H1 (cell line): ENCODE measurements at regions not wholly inside any gene's neighbourhood (a gene's known extent, or its start where the extent isn't known, plus 50 kb on each side); places are given as distances from the start of the nearest gene placed in this dataset.

Experiments used
- EP300 ChIP-seq, 2 experiments: IDR thresholded peaks; 1 replicate in 1 of 2; 2 replicates in 1 of 2; pipeline ENCODE4 v1.6.1; 2011 to 2012; ENCODE audit warnings: low read depth in 2 of 2, low read length in 2 of 2, mild to moderate bottlenecking in 2 of 2, borderline replicate concordance in 1 of 2, inconsistent platforms in 1 of 2, moderate library complexity in 1 of 2
- EZH2 ChIP-seq: fragments of 200-600 bp; sonication (generic); IDR thresholded peaks from 2 replicates; pipeline ENCODE4 v1.7.1; 2012; ENCODE audit warnings: low read depth, mild to moderate bottlenecking, moderate library complexity, low read length, inconsistent platforms; ENCODE audit not compliant: severe bottlenecking
- GABPA ChIP-seq: IDR thresholded peaks from 2 replicates; pipeline ENCODE4 v1.6.1; 2011; ENCODE audit warnings: mild to moderate bottlenecking, low read length, moderate library complexity, borderline replicate concordance; ENCODE audit not compliant: insufficient read depth
- HDAC6 ChIP-seq: IDR thresholded peaks from one replicate; pipeline ENCODE4 v1.7.1; 2012; ENCODE audit warnings: low read depth, mild to moderate bottlenecking, inconsistent platforms, low read length, moderate library complexity
- KDM1A ChIP-seq: fragments of 200-600, 300-600 bp; sonication (generic); IDR thresholded peaks from 2 replicates; pipeline ENCODE4 v1.7.1; 2016; ENCODE audit warnings: mild to moderate bottlenecking, low read length, borderline replicate concordance
- POLR2AphosphoS5 ChIP-seq: IDR thresholded peaks from 2 replicates; pipeline ENCODE4 v1.6.1; 2011; ENCODE audit warnings: low read depth, low read length
- POU5F1 ChIP-seq: IDR thresholded peaks from 2 replicates; pipeline ENCODE4 v1.6.1; 2011; ENCODE audit warnings: low read depth, mild to moderate bottlenecking, low read length, moderate library complexity
- RFX5 ChIP-seq: IDR thresholded peaks from 2 replicates; pipeline ENCODE4 v1.6.1; 2011; ENCODE audit warnings: low read depth, low read length, improper control_type of control experiment, borderline replicate concordance
- SIN3A ChIP-seq, 2 experiments: IDR thresholded peaks in 1 of 2; conservative IDR thresholded peaks in 1 of 2; 2 replicates each; pipeline ENCODE4 v1.6.1; 2011 to 2012; ENCODE audit warnings: low read length in 2 of 2, improper control_type of control experiment in 1 of 2, low read depth in 1 of 2, mild to moderate bottlenecking in 1 of 2
- SP1 ChIP-seq: IDR thresholded peaks from 2 replicates; pipeline ENCODE4 v1.6.1; 2011; ENCODE audit warnings: low read depth, low read length
- TF ChIP-seq, protein P1 (sequence below), 3 experiments: IDR thresholded peaks; 1 replicate in 2 of 3; 2 replicates in 1 of 3; pipeline versions ENCODE4 v1.5.1 to v1.6.1; 2011; ENCODE audit warnings: low read length in 3 of 3, mild to moderate bottlenecking in 3 of 3, inconsistent platforms in 2 of 3, low read depth in 1 of 3, moderate library complexity in 1 of 3; ENCODE audit not compliant: insufficient read depth in 1 of 3; ENCODE audit errors: control extremely low read depth in 1 of 3

DNA sequence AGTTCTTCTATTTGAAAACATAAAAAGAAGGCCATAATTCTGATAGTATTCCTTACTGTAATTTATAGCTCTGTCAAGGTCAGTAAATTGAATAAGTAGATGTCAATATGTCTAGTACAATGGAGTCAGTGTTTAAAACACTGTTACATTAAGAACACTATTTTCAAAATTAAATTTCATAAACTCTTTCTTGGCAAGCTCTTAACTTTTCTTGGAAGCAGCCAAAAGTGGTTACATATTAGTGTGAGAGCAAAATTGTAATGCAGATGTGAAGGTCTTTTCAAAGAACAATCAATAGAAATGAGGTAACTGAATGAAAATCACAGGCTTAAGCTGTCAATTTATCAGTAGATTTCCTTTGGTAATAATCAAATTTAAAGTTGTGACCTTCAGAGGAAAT is 722.4 kb upstream of the NOVA1 start:
- TF ChIP-seq, protein P1, sequence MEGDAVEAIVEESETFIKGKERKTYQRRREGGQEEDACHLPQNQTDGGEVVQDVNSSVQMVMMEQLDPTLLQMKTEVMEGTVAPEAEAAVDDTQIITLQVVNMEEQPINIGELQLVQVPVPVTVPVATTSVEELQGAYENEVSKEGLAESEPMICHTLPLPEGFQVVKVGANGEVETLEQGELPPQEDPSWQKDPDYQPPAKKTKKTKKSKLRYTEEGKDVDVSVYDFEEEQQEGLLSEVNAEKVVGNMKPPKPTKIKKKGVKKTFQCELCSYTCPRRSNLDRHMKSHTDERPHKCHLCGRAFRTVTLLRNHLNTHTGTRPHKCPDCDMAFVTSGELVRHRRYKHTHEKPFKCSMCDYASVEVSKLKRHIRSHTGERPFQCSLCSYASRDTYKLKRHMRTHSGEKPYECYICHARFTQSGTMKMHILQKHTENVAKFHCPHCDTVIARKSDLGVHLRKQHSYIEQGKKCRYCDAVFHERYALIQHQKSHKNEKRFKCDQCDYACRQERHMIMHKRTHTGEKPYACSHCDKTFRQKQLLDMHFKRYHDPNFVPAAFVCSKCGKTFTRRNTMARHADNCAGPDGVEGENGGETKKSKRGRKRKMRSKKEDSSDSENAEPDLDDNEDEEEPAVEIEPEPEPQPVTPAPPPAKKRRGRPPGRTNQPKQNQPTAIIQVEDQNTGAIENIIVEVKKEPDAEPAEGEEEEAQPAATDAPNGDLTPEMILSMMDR (IDR thresholded peaks at IDR 0.05; ENCODE audit: control extremely low read depth in 1 of 3, insufficient read depth in 1 of 3, low read depth in 1 of 3, low read length in 3 of 3): no peak
- TF ChIP-seq EZH2: no peak
- no peak for TF ChIP-seq EP300 (IDR thresholded peaks at IDR 0.05; ENCODE audit: borderline replicate concordance in 1 of 2, low read depth in 2 of 2, low read length in 2 of 2)
- TF ChIP-seq SIN3A (conservative IDR thresholded peaks at IDR 0.05 in 1 of 2, IDR thresholded peaks at IDR 0.05 in 1 of 2; ENCODE audit: low read depth in 1 of 2, low read length in 2 of 2): no peak
- TF ChIP-seq HDAC6: no peak
- no peak for TF ChIP-seq POLR2AphosphoS5
- TF ChIP-seq RFX5: no peak
- no peak for TF ChIP-seq KDM1A
- TF ChIP-seq GABPA: no peak
- no peak for TF ChIP-seq SP1
- no peak for TF ChIP-seq POU5F1
